ENCODE measurements at regions not wholly inside any gene's neighbourhood (a gene's known extent, or its start where the extent isn't known, plus 50 kb on each side); places are given as distances from the start of the nearest gene placed in this dataset.

DNA sequence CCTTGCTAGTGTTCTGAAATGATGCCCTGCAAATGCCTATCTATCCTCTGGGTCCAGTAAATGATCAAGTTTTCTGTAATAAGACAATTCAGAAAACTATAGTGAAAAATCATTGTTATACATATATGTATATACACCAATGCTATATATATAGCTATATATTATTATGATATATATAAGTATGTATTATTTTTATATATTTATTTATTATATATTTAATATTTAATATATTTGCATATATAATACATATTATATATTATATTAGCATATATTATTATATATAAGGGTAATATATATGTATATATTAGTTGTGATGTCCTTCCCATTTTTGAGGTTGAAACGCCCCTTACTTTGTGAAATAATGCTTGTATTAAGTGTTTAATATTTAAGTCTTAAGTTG, 181.4 kb upstream of the CACNA2D1 start:
- no peaks in the 10 kb centered on the region for H3K27me3 ChIP-seq
- TF ChIP-seq POLR2A (IDR thresholded peaks at IDR 0.05) = no peak
- TF ChIP-seq, protein P1, sequence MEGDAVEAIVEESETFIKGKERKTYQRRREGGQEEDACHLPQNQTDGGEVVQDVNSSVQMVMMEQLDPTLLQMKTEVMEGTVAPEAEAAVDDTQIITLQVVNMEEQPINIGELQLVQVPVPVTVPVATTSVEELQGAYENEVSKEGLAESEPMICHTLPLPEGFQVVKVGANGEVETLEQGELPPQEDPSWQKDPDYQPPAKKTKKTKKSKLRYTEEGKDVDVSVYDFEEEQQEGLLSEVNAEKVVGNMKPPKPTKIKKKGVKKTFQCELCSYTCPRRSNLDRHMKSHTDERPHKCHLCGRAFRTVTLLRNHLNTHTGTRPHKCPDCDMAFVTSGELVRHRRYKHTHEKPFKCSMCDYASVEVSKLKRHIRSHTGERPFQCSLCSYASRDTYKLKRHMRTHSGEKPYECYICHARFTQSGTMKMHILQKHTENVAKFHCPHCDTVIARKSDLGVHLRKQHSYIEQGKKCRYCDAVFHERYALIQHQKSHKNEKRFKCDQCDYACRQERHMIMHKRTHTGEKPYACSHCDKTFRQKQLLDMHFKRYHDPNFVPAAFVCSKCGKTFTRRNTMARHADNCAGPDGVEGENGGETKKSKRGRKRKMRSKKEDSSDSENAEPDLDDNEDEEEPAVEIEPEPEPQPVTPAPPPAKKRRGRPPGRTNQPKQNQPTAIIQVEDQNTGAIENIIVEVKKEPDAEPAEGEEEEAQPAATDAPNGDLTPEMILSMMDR (IDR thresholded peaks at IDR 0.05) = no peak
- H3K27ac ChIP-seq = no peak overlapping the region
- H3K36me3 ChIP-seq = no peaks in the 10 kb centered on the region
- H3K4me1 ChIP-seq = no peaks in the 10 kb centered on the region
- H3K4me3 ChIP-seq = no peak overlapping the region
- no peaks in the 10 kb centered on the region for H3K9me3 ChIP-seq
- DNase-seq = no peak

DNA sequence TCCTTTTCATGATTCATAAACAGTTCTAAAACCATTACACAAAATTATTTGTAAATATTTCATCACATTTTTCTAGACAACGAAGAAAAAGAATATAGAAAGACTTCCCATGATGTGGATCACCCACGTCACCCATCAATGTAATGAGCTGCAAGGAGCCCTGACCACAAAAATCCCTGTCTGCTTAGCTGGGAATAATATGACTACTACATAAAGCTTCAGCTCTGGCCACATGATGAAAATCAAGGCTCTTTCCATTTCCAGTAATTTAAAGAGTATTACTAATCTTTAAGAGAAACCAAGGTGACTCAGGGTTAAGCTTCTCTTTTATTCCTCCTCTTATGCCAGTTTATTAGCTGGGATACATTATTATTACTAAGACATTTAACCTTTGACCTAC, 180.8 kb upstream of the CACNA2D1 start:
- Histone ChIP-seq H3K36me3 (no peaks in the 10 kb centered on the region), H3K27me3 (no peaks in the 10 kb centered on the region), H3K27ac (no peak overlapping the region), H3K9me3 (no peaks in the 10 kb centered on the region), H3K4me1 (no peaks in the 10 kb centered on the region), H3K4me3 (no peak overlapping the region)
- TF ChIP-seq, protein P1 (IDR thresholded peaks at IDR 0.05) = no peak
- no peak for TF ChIP-seq POLR2A (IDR thresholded peaks at IDR 0.05)
- no peak for DNase-seq

DNA sequence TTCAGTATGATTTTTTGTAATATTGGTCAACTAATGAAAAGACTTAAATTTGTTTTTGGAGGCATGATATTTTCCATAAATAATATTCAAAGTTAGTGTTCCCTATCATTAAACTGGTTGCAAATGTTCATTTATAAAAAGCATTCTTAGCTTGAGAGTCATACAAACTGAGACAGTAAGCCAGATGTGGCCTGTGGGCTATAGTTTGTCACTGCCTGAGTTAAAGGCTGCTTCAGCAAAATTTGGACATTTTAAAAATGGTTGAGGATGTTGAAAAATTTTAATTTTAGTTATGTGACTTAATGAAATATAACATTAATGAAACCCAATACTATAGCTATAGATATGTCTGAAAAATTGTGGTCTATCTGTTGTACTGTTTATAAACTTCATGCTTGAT, 180.2 kb upstream of the CACNA2D1 start:
- H3K36me3 ChIP-seq = no peaks in the 10 kb centered on the region
- H3K9me3 ChIP-seq = no peaks in the 10 kb centered on the region
- no peak overlapping the region for H3K27ac ChIP-seq
- H3K4me3 ChIP-seq = no peak overlapping the region
- TF ChIP-seq, protein P1 (IDR thresholded peaks at IDR 0.05) = no peak
- TF ChIP-seq POLR2A (IDR thresholded peaks at IDR 0.05) = no peak
- no peak for DNase-seq
- H3K4me1 ChIP-seq = no peaks in the 10 kb centered on the region
- no peaks in the 10 kb centered on the region for H3K27me3 ChIP-seq

DNA sequence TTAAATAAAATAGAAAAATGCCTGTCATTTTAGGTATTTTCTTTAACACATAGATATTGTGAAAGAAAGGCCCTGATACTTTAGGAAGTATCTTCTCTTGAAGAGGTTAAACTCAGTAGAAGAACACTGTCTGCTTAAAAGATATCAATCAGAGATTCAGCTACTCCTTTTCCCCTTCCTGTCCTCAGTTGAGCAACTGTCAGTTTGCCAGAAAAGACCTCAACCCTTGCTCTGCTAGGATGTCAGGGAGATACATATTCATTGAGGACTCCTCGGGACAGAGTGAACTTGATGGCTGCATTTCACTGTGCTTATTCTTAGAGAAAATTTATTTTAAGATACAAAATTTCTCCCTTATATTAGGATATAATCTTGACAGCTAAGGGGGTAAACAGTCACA, 173.6 kb upstream of the CACNA2D1 start:
- no peaks in the 10 kb centered on the region for H3K27me3 ChIP-seq
- H3K36me3 ChIP-seq = no peaks in the 10 kb centered on the region
- no peak overlapping the region for H3K4me3 ChIP-seq
- H3K4me1 ChIP-seq = no peaks in the 10 kb centered on the region
- H3K9me3 ChIP-seq = no peaks in the 10 kb centered on the region
- H3K27ac ChIP-seq = no peak overlapping the region
- no peak for DNase-seq
- no peak for TF ChIP-seq POLR2A (IDR thresholded peaks at IDR 0.05)
- TF ChIP-seq, protein P1 (IDR thresholded peaks at IDR 0.05) = no peak

DNA sequence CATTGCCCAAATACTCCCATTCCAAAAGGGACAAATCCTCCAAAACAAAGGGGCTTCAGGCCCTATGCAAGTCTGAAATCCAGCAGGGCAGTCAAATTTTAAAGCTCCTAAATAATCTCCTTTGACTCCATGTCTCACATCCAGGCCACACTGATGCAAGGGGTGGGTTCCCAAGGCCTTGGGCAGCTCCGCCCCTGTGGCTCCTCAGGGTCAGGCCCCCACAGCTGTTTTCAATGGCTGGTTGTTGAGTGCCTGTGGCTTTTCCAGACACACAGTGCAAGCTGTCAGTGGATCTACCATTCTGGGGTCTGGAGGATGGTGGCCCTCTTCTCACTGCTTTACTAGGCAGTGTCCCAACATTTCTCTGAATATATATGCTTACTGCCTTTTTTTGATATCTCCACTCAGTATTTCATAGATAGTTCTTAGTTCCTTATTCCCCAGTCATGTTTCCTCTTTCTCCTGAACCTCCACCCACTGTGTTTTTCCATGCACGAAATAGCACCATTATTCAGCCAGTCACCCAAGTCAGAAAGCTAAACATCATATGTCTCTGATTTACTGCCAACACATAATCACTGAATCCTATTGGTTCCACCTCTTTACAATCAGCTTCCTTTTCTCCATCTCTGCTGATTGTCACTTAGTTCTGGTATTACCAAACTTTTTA, 172.6 kb upstream of the CACNA2D1 start:
- H3K27me3 ChIP-seq = no peaks in the 10 kb centered on the region
- no peaks in the 10 kb centered on the region for H3K9me3 ChIP-seq
- TF ChIP-seq POLR2A (IDR thresholded peaks at IDR 0.05) = no peak
- TF ChIP-seq, protein P1 (IDR thresholded peaks at IDR 0.05) = no peak
- H3K4me3 ChIP-seq = no peak overlapping the region
- no peaks in the 10 kb centered on the region for H3K36me3 ChIP-seq
- H3K27ac ChIP-seq = peak overlapping the region in 1 of 4 donors; percentile 2
- H3K4me1 ChIP-seq = no peaks in the 10 kb centered on the region
- no peak for DNase-seq

DNA sequence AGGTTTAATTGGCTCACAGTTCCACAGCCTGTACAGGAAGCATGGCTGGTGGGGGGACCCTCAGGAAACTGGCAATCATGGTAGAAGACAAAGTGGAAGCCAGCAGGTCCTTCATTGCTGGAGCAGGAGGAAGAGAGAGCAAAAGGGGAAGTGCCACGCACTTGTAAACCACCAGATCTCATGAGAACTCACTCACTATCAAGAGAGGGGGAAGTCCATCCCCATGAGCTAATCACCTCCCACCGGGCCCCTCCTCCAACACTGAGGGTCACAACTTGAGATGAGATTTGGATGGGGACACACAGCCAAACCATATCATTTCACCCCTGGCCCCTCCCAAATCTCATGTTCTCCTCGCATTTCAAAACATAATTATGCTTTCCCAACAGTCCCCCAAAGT, 171.9 kb upstream of the CACNA2D1 start:
- no peaks in the 10 kb centered on the region for H3K27me3 ChIP-seq
- no peaks in the 10 kb centered on the region for H3K36me3 ChIP-seq
- H3K4me3 ChIP-seq = no peak overlapping the region
- H3K27ac ChIP-seq = peak overlapping the region in 1 of 4 donors; percentile 2
- no peaks in the 10 kb centered on the region for H3K9me3 ChIP-seq
- TF ChIP-seq POLR2A (IDR thresholded peaks at IDR 0.05) = no peak
- TF ChIP-seq, protein P1 (IDR thresholded peaks at IDR 0.05) = no peak
- no peak for DNase-seq
- no peaks in the 10 kb centered on the region for H3K4me1 ChIP-seq

Measured in Peyer's patch (tissue), 4 donors.